ENCODE measurements at regions not wholly inside any gene's neighbourhood (a gene's known extent, or its start where the extent isn't known, plus 50 kb on each side); places are given as distances from the start of the nearest gene placed in this dataset.
"Not testable (repeated sequence)": the region's sequence is repeated elsewhere in the genome, so short reads cannot be mapped to it uniquely, and the experiment has no call there.

GRCh38 chr10:123270806-123271205 lies 116.6 kb downstream of the BUB3 start:
- no peak for DNase-seq

DNA sequence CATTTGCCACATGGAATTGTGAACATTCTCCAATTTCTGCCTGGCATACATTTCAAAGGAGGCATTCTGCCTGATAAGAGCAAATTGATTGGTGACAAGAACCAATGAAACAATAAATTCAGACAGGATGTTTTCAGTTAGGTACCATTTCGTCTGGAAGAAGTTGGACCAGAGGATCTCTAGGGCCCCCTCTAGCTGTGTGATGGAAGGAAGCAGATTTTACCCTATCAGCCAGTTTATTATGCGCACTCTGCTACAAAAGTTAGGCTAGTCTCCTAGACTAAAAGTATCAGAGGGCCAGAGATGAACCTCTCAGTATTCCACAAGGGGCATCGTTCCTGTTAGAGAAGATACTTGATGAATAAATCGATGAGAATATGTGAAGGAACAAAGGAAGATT lies 118.0 kb downstream of the BUB3 start:
- DNase-seq, result no peak

- DNase-seq, result no peak
Observed at GRCh38 chr10:123274306-123275135, 120.3 kb downstream of the BUB3 start.

GRCh38 chr10:123275136-123275564 lies 120.9 kb downstream of the BUB3 start:
- no peak for DNase-seq

DNA sequence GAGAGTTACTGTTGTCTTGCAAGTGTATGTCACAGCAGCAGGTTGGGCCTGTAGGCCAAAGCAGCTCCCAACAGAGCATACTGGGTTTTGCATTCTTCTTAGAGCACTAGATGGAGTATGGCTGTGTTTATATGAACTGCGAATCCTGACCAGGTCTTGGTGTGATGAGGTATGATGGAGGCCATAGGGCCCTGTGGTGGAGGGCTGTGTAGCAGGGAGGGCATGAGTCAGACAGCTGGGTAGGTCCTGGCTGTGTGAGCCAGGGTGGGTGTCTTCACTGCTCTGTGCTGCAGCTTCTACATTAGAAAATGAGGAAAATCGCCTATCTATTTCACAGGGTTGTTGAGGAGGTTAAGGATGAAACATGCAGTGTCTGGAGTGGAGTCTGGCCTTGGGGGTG lies 124.2 kb downstream of the BUB3 start:
- DNase-seq, result no peak

GRCh38 chr10:123283371-123283770 lies 129.2 kb downstream of the BUB3 start:
- DNase-seq, result not testable (repeated sequence)

DNA sequence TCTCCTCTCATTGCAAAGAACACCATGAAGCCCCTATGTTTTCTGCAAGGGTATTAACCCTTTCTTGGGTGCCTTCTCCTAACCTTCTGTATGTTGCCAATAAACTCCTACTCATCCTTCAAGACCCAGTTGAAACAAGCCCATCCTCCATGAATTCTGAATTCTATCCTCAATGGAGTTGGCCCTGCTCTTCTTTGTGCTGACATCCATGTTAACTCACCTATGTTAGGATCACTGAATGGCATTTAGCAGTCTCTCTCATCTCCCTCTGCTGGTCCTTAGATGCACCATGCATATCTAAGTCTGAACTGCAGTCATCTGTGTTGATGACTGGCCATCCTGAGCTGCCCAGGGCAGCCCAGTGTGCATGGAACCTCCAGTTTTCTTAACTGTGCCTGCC lies 129.8 kb downstream of the BUB3 start:
- no peak for DNase-seq

DNA sequence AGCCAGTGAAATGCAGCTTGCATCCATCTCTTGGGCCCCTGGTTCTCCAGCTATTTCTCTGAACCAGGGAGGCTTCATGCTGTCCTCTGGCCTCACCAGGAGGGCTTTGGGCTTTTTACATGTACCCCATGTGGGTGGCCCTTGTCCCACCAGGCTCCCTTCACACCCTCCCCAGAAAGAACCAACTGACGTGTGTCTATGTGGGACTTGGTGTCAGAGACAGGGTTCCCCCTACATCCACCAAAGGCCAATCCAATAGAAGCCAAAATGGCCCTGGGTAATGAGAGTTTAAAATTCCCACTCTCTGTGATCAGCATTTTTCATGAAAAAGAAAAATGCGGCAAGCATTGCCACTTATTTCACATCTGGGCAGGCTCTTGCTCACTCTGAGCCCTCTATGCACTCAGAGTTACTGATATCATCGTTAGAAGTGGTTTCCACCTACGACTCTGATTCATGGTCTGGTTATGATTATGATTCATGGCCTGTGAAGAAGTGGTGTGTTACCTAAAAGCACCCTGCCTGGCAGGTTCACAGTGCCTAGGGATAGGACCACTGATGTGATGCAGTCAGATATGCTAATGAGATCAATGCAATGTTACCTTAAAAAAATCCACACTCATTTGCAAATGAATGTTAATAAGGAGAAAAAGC lies 133.5 kb downstream of the BUB3 start:
- no peak for DNase-seq

- DNase-seq, result no peak
Observed at GRCh38 chr10:123289432-123289831, 135.2 kb downstream of the BUB3 start.

GRCh38 chr10:123294109-123294508 lies 139.9 kb downstream of the BUB3 start:
- DNase-seq, result no peak

DNA sequence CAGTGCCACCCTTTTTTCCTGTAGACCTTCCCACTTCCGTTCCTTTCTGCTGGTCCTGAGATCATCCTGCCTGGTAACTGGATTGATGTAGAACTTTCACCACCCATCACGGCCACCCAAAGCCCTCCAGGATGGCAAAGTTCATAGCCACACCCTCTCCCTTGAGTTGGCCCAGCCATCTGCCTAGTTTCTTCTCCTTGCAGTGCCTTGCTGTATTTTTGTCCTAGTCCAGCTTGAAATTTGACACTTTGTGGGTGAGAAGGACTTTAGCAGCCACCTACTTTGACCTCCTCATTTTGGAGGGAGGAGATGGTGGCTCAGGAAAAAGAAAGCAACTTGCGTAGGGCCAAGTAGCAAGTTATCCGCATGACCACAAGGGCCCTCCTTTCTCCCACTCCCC lies 140.7 kb downstream of the BUB3 start:
- DNase-seq, result no peak

DNA sequence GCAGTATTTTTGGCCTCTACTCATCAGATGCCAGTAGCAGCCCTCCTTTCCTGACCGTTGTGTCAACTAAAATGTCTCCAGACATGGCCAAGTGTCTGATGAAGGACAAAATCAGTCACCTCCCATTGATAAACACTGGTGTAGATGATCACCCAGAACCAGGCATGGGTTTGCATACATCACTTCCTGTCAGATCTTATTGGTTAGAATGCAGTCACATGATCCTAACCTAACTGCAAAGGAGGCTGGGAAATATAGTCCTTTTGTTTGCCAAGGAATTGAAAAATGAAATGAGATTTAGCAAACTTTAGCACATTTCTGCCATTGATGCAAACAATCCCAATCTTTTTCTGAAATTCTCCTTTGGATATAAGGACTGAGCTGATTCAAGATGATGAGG lies 141.4 kb downstream of the BUB3 start:
- no peak for DNase-seq

GRCh38 chr10:123297175-123297574 lies 143.0 kb downstream of the BUB3 start:
- no peak for DNase-seq

DNA sequence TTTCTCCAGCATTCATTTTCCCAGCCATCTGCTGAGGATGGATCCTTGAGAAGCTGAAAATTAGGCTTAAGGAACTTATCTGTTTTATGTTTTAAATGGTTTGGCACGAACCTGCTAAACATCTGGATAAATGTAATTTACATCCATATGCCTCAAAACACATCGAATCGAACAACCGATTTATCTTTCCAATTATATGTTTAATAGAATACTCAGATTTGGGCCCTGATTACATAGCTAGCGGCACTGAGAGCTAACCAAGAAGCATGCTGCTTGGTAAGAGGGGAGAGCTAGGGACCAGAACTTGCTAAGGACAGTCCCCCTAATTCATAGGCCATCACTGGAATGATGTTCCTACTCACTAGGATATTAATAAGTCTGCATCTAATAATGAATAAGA lies 144.4 kb downstream of the BUB3 start:
- no peak for DNase-seq

- DNase-seq, result no peak
Observed at GRCh38 chr10:123299598-123299997, 145.4 kb downstream of the BUB3 start.

DNA sequence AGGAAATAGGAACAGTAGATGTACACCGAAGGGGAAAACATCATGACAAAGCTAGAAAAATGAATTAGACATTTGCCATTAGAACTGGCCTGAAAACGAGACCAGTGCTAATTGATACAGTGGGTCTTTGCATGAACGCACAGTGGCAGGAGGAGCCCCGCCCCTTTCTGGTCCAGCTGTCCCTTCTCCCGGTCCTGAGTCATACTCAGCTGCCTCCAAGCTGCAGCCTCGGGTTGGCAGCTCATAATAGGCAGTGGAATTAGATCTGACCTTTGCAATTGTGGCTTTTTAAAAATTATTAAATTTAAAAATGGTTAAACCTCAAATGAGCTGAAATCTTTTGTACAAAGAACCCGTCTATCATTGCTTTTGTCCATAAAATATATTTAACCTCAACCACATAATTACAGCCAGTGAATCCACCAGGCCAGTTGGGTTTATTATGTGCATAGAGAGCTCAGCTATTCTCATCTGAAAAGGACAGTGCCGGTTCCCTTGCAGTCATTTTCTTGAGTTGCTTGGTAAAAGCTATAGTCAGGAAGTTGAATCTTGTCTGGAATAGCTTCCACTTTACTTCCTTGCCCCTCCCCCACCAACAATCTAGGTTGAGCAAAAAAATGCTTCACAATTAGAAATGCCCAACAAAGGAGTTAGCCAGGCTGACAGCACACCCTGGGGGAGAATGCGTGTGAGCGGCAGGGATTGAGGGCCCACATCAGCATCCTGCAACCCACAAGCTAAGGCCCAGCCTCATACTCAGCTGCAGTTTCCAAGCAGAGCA lies 147.1 kb downstream of the BUB3 start:
- no peak for DNase-seq

- no peak for DNase-seq
Observed at GRCh38 chr10:123303581-123304337, 149.6 kb downstream of the BUB3 start.

GRCh38 chr10:123305671-123306070 lies 151.5 kb downstream of the BUB3 start:
- DNase-seq, result no peak

DNA sequence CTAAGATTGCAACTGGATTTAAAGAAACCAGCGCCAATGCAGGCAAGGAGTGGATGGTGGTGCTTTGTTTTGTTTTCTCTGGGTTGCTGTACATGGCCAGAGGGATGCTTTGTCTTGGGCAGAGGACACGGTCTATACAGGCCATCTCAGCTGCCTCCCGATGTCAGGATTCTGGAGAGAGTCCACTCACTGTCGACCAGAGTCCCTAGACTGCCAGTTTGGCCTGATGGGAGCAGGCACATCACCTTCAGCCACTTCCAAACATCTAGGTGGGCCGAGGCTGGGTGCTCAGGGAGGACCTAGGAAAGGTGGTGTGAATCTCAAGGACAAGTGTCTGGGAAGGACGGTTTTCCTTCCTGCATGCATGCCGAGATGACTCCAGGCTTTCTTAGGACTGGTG lies 152.1 kb downstream of the BUB3 start:
- DNase-seq, result no peak

- DNase-seq, result no peak
Observed at GRCh38 chr10:123309731-123310130, 155.5 kb downstream of the BUB3 start.

GRCh38 chr10:123316776-123317175 lies 162.6 kb downstream of the BUB3 start:
- DNase-seq, result no peak

GRCh38 chr10:123318516-123318915 lies 164.3 kb downstream of the BUB3 start:
- DNase-seq, result no peak

DNA sequence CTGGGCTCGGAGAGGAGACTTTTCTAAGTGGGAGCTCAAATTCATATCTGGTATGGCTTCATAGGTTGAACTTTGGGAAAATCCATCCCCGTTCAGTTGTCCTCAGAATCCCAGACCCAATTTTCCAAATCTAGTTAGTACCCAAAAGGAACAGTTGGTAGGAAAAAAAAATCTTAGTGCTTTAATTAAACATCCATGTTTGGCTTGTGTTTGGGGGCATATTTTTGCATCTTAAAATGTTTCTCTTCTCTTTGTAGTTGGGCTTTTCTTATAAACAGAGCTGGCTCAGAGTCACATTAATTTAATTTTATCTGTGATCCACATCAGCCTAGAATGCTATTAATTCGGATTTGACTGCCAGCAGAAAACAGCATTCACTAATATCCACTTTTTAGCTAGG lies 165.9 kb downstream of the BUB3 start:
- DNase-seq, result no peak

Data from activated naive CD4-positive, alpha-beta T cell (primary cell).